GM12875 (cell line): ENCODE measurements at regions not wholly inside any gene's neighbourhood (a gene's known extent, or its start where the extent isn't known, plus 50 kb on each side); places are given as distances from the start of the nearest gene placed in this dataset.

Experiments used
- H3K4me3 ChIP-seq: one replicate; pipeline ENCODE4 v1.5.1; 2011; ENCODE audit warnings: low read depth, low read length, control low read depth
- CTCF ChIP-seq: IDR thresholded peaks from 2 replicates; pipeline ENCODE4 v1.5.1; 2011; ENCODE audit warnings: low read depth, mild to moderate bottlenecking, control low read depth, inconsistent platforms, low read length, moderate library complexity, borderline replicate concordance; ENCODE audit not compliant: insufficient read depth

GRCh38 chr5:76030343-76030742, 52.8 kb upstream of the SV2C start:
- H3K4me3 ChIP-seq = no peak overlapping the region
- no peak for TF ChIP-seq CTCF

GRCh38 chr5:76029739-76030138, 53.4 kb upstream of the SV2C start:
- H3K4me3 ChIP-seq = no peak overlapping the region
- no peak for TF ChIP-seq CTCF

- no peak overlapping the region for H3K4me3 ChIP-seq
- no peak for TF ChIP-seq CTCF
These were observed 57.4 kb upstream of the SV2C start for GRCh38 chr5:76025790-76026189.

- TF ChIP-seq CTCF = no peak
- no peak overlapping the region for H3K4me3 ChIP-seq
These were observed 58.1 kb upstream of the SV2C start for GRCh38 chr5:76025069-76025468.

- no peak for TF ChIP-seq CTCF
These were observed 60.6 kb upstream of the SV2C start for GRCh38 chr5:76022611-76023010.

GRCh38 chr5:76021936-76022584, 61.1 kb upstream of the SV2C start:
- no peak overlapping the region for H3K4me3 ChIP-seq
- TF ChIP-seq CTCF = no peak

More at GRCh38 chr5:76022611-76023010, 60.6 kb upstream of the SV2C start:
- no peak overlapping the region for H3K4me3 ChIP-seq

- no peak for TF ChIP-seq CTCF
- H3K4me3 ChIP-seq = no peak overlapping the region
These were observed 66.9 kb upstream of the SV2C start for GRCh38 chr5:76016258-76016657.
